Aorta (tissue), 5 donors: ENCODE measurements at regions not wholly inside any gene's neighbourhood (a gene's known extent, or its start where the extent isn't known, plus 50 kb on each side); places are given as distances from the start of the nearest gene placed in this dataset.
A peak's percentile ranks its signal among the peaks of the same experiment; 100 is the strongest.

Experiments used
- ATAC-seq: fragments of 200-7000 bp; cut with Tn5 transposase; one replicate; pipeline ENCODE4 v1.9.1; 2022; ENCODE audit warnings: moderate library complexity; ENCODE audit not compliant: low FRiP score
- DNase-seq, 2 donors: peaks; one replicate each; pipeline ENCODE4 v3.0.0-alpha.2; 2020
- H3K27ac ChIP-seq, 2 donors: one replicate each; pipeline ENCODE4 v1.5.1; 2013; ENCODE audit warnings: low read length in 2 of 2, mild to moderate bottlenecking in 2 of 2, moderate library complexity in 2 of 2, control low read depth in 1 of 2, inconsistent platforms in 1 of 2, low read depth in 1 of 2
- H3K27me3 ChIP-seq, 2 donors: one replicate each; pipeline ENCODE4 v1.6.1; 2013; ENCODE audit warnings: control low read depth in 1 of 2, low read length in 1 of 2, mild to moderate bottlenecking in 1 of 2, moderate library complexity in 1 of 2; ENCODE audit not compliant: insufficient read depth in 2 of 2, control insufficient read depth in 1 of 2
- H3K36me3 ChIP-seq, 2 donors: one replicate each; pipeline ENCODE4 v1.6.1; 2013; ENCODE audit warnings: control low read depth in 1 of 2, low read length in 1 of 2, mild to moderate bottlenecking in 1 of 2; ENCODE audit not compliant: insufficient read depth in 2 of 2, control insufficient read depth in 1 of 2
- H3K4me1 ChIP-seq, 2 donors: one replicate each; pipeline ENCODE4 v1.6.1; 2013; ENCODE audit warnings: low read length in 2 of 2, control low read depth in 1 of 2, mild to moderate bottlenecking in 1 of 2, moderate library complexity in 1 of 2; ENCODE audit not compliant: insufficient read depth in 2 of 2, control insufficient read depth in 1 of 2
- H3K4me3 ChIP-seq, 2 donors: one replicate each; pipeline ENCODE4 v1.5.1; 2013; ENCODE audit warnings: low read length in 2 of 2, control low read depth in 1 of 2, mild to moderate bottlenecking in 1 of 2
- H3K9me3 ChIP-seq: one replicate; pipeline ENCODE4 v1.6.1; 2013; ENCODE audit warnings: mild to moderate bottlenecking, low read length; ENCODE audit not compliant: control insufficient read depth
- WGBS, 2 donors: extraction: QIAGEN DNeasy Blood & Tissue Kit; methylation state at CpG; one replicate each; pipeline ENCODE4 v1.1.7; 2013; 5-methylcytosine and 5-hydroxymethylcytosine counted together
- intact Hi-C, 2 donors: fragments of 100-400 bp; cut with DNase I; formaldehyde crosslinking; loops; one replicate each; pipeline versions ENCODE4 v1.14.2 to v1.15.0; 2022
- donor health status: healthy with polysubstance abuse.
- donor health status: Bipolar disorder and iron deficiency.
- donor health status: DM: no; HTN: no; CAD: no.
- donor health status: DM: no; HTN: no; CAD: no.
- donor health status: DM: yes; HTN: yes; CAD: no.

DNA sequence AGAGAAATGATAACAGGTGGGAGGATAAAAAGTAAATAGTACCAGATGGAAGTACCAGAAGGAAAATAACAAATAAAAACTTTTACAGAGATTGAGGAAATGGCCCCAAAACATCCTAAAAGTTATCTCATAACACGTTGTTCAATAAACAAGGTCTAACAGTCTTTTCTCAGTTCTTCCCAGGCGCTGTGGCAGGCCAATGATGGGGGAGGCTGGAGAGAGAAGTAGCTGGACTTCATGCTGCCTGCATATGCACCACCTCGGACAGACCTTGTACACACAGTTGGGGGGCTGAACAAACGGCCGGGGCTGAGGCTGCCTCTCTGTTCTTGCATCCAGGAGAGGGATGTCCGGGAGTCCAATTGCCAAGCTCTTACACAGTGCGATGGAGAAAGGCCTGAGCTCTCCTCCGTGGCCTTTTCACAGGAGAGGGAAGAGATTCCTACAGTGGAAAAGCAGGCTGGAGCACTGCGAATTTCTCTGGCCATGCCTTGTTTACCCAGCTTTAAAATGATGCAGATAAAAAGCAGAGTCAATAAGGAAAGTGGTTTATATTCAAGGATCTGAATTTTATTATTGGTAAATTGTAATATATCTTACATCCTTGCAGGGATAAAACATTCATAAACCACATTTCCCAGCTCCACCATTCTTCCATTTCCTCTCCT lies 109.8 kb downstream of the PHLDA1 start:
- Histone ChIP-seq H3K4me1 (no peaks in the 10 kb centered on the region), H3K27ac (no peak overlapping the region), H3K36me3 (no peaks in the 10 kb centered on the region), H3K9me3 (peaks cover 1% of the 10 kb centered on the region), H3K4me3 (no peak overlapping the region), H3K27me3 (no peaks in the 10 kb centered on the region)
- ATAC-seq: no peak
- DNase-seq: no peak
- 78 to 79% methylated on average over 9 of the region's 9 CpGs for WGBS, 2 donors
- intact Hi-C loops: no loop called here

DNA sequence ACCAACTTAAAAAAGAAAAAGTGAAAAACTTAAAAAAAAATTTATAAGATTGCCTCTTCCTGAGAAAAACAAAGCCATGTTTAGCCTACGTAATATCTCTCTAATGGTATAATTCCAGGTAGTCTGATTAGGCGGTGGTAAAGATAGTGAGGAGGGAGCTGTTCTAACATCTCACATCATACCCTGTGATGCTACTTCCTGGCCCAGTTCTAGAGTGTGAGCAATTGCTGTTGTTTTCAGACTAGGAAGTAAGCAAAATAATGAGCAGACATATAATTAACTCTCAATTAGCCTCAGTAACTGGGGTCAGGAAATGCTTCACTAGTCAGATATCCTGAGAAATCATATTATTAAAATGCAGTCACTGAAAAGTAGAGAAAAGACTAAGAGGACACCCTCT lies 113.9 kb downstream of the PHLDA1 start:
- WGBS, 2 donors: 93 to 96% methylated on average over 2 of the region's 2 CpGs
- DNase-seq (no peak), ATAC-seq (no peak)
- H3K27ac ChIP-seq: no peak overlapping the region
- intact Hi-C loops: no loop called here
- H3K27me3 ChIP-seq: no peaks in the 10 kb centered on the region
- H3K9me3 ChIP-seq: no peaks in the 10 kb centered on the region
- H3K4me1 ChIP-seq: no peaks in the 10 kb centered on the region
- no peaks in the 10 kb centered on the region for H3K36me3 ChIP-seq
- no peak overlapping the region for H3K4me3 ChIP-seq

DNA sequence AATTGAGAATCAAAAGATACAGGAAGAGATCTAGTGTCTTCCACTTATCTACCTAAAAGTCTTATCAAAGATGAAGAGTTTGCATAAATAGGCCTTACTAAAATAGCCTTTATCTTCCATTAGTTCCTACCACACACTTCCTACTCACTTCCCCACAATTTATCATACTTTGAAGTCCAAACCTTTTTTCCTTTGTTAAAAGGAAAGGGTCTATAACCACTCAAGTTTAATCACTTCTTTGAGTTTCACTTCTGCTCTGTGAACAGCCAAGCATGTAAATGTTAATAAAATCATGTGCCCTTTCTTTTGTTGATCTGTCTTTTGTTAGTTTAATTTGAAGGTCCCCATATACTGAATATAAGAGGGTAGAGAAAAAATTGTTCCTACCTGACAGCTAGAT lies 114.5 kb downstream of the PHLDA1 start:
- no peak for ATAC-seq
- Histone ChIP-seq H3K9me3 (no peaks in the 10 kb centered on the region), H3K36me3 (no peaks in the 10 kb centered on the region), H3K27ac (no peak overlapping the region), H3K4me1 (no peaks in the 10 kb centered on the region), H3K27me3 (no peaks in the 10 kb centered on the region), H3K4me3 (no peak overlapping the region)
- no peak for DNase-seq
- intact Hi-C loops: no loop called here

DNA sequence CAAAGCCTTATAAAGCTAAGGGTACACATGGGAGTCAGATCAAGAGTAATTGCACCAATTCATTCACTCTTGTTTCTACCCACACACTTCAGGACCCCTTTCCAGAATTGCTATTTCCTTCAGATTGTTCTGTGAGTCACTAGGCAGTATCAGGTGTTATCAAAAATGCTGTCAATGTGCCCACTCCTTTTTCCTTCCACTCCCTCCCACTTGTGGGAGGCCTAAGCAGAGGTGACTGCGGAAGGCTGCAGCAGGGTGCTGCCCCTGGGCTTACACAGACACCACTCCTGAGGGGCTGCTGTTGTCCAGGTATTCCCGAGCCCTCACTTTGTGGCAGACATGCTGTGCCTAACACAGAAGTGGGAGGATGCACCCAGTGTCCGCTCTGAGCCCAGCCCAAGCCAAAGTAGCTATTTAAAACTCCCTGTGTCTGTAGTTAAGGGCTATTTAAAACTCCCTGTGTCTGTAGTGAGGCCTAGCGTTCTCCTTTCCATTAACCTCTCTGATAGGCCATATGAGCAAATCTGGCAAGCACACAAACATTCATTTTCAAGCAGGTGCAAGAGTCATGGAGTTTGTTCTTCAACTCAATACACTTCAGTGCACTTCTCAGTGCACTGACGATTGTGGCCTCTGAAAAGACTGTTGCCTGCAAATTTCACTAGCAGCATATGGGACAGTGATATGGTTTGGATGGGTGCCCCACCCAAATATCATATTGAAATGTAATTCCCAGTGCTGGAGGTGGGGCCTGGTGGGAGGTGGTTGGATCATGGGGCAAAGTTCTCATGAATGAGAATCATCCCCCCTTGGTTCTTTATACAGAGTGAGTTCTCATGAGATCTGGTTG lies 117.8 kb downstream of the PHLDA1 start:
- no peak for ATAC-seq
- intact Hi-C loops: no loop called here
- Histone ChIP-seq H3K27me3 (no peaks in the 10 kb centered on the region), H3K36me3 (no peaks in the 10 kb centered on the region), H3K9me3 (no peaks in the 10 kb centered on the region), H3K4me1 (peaks cover 0 to 4% of the 10 kb centered on the region in 2 donors), H3K4me3 (no peak overlapping the region), H3K27ac (no peak overlapping the region)
- 71 to 82% methylated on average over 5 of the region's 5 CpGs for WGBS, 2 donors
- DNase-seq: no peak

DNA sequence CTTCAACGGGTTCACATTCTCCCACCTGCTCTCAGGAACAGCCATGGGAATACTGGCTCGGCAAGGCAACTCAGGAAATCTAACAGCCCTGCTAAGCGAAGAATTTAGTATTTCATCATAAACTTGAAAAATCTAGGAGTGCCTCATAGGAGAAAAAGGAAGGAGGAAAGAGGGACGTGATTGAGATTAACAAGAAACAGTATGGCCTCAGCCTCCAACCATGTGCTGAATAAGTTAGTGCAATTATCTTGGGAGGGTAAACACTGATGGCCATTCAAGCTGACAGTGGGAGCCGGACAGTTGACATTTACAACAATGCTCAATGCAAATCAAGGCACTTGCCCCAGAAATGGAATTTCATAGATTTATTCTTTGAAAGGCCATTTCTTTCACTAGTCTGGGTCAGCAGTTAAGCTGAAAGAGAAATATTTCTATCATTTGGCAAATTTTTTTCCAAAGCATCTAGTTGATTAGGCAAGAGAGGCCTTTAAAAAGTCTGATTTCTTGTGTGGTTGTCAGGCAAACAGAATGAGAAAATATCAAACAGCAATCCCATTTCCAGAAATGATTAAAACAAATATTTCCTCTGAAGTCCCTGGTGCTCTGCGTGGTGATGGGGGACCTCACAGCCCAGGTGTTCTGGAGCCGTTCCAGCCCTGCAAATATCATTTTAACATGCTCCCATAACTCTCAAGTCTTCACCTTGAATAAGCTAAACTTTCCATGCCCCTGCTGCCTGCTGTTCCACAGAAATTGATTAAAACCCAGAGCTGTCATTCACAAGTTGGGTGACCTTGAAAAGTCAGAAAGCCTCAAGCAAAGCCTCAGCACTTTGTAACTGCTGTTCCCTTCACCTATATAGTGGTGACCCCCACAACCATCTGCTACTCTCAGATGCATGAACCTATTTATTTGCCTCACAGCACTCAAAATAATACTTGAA lies 121.6 kb downstream of the PHLDA1 start:
- Histone ChIP-seq H3K27ac (no peak overlapping the region), H3K4me1 (peaks cover 0 to 4% of the 10 kb centered on the region in 2 donors), H3K36me3 (no peaks in the 10 kb centered on the region), H3K4me3 (no peak overlapping the region), H3K27me3 (no peaks in the 10 kb centered on the region), H3K9me3 (no peaks in the 10 kb centered on the region)
- DNase-seq (no peak), ATAC-seq (no peak)
- WGBS, 2 donors: 84 to 85% methylated on average over 7 of the region's 7 CpGs
- intact Hi-C loops: no loop called here

DNA sequence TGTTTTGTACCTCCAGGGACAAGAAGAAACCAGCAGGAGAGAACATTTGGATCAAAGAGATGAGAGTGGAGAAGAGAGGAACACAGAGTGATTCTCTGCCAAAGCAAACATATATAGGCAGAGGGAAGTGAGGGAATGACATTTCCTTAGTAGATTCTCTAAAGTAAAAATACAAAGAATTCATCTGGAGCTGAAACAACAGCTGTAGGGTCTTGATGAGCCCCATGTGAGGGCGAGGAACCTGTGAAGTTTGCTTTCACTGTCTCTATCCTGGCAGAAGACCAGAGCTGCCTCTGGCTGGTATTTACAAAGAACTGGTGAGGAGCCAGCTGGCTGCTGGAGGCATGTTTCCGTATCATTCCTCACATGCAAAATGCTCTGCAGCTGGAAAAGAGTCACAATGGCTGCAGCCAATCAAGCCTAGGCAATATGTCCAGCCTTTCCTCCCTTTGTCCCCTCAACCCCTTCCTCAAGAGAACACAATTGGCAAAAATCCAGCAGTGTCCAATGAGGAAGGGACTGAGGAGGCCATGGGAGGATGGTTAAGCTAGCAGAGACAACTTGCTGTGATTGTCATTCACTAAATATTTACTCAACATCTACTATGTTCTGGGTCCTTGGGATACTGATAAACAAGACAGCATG lies 122.5 kb downstream of the PHLDA1 start:
- Histone ChIP-seq H3K36me3 (no peaks in the 10 kb centered on the region), H3K27ac (peak overlapping the region in 1 of 2 donors; percentile 27), H3K27me3 (no peaks in the 10 kb centered on the region), H3K4me3 (no peak overlapping the region), H3K9me3 (no peaks in the 10 kb centered on the region), H3K4me1 (peaks cover 0 to 4% of the 10 kb centered on the region in 2 donors)
- DNase-seq (peak; percentile 58 to 75), ATAC-seq (peak; percentile 43)
- intact Hi-C loops: no loop called here
- WGBS, 2 donors: 6 to 11% methylated on average over 2 of the region's 2 CpGs

DNA sequence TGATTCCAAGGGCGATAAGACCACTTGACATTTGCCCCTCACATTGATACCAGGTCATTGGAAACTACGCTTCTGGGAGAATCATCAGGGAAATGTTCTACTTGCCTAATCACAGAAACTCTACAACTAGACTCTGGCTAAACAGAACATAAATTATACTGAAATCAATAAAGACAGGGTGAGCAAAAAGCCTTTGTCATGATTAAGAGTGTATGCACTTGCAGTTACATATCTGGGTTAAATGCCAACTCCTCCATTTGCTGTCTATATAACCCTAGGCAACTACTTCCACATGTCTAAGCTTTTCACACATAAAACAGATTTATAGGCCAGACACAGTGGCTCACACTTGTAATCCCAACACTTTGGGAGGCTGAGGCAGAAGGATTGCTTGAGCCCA lies 125.7 kb downstream of the PHLDA1 start:
- H3K27me3 ChIP-seq: no peaks in the 10 kb centered on the region
- no peaks in the 10 kb centered on the region for H3K36me3 ChIP-seq
- intact Hi-C loops: no loop called here
- 96 to 99% methylated on average over 2 of the region's 2 CpGs for WGBS, 2 donors
- no peak overlapping the region for H3K4me3 ChIP-seq
- H3K27ac ChIP-seq: no peak overlapping the region
- H3K4me1 ChIP-seq: peaks cover 0 to 4% of the 10 kb centered on the region in 2 donors
- DNase-seq (no peak), ATAC-seq (no peak)
- no peaks in the 10 kb centered on the region for H3K9me3 ChIP-seq

DNA sequence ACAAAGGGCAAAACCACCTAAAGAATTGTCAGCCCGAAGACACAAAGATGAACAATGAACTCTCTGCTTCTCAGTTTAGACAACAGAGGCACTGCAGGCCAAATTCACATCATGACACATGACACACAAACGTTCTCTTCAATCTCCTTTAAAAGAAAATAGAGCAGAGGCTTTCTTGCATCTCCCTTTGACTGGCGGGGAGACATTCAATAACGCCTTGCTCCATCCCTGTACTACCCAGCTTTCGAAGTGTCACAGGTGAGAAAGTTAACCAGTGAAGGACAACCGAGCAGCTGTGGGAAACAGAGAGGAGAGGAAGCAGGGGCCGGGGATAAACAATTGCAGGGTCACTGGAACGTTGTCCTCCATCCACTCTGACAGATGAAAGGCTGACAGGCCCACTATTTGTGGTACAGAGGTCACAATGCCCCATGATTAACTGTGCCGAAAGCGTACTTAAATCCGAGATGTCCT lies 130.8 kb downstream of the PHLDA1 start:
- no peaks in the 10 kb centered on the region for H3K36me3 ChIP-seq
- no peak overlapping the region for H3K27ac ChIP-seq
- intact Hi-C loops: no loop called here
- 81 to 85% methylated on average over 11 of the region's 11 CpGs for WGBS, 2 donors
- no peak overlapping the region for H3K4me3 ChIP-seq
- ATAC-seq: no peak
- H3K9me3 ChIP-seq: no peaks in the 10 kb centered on the region
- no peaks in the 10 kb centered on the region for H3K27me3 ChIP-seq
- no peak for DNase-seq
- no peaks in the 10 kb centered on the region for H3K4me1 ChIP-seq
